ENCODE measurements at regions not wholly inside any gene's neighbourhood (a gene's known extent, or its start where the extent isn't known, plus 50 kb on each side); places are given as distances from the start of the nearest gene placed in this dataset.

DNA sequence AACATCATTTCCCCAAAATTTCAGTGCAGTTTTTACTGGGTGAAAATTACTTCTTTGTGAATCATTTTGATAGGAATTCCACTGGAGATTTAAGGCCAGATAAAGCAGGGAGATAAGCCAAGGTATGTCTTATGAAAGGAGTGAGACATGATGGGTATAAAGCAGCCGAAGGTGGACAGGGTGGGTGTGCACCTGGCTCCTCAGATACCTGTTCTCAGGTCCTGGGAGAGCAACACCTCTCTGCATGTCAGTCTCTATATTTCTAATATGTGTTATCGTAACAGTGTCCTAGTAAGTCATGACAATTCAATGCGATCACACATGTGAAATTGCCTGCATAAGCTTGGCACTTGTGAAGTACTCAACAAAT lies 768.8 kb downstream of the RNF144A start:
- Histone ChIP-seq H3K9me3 (ENCODE audit: low read length) (no peaks in the 10 kb centered on the region), H2AFZ (ENCODE audit: low read depth, low read length) (no peak overlapping the region), H3K9me2 (ENCODE audit: insufficient read depth, low read length) (no peaks in the 10 kb centered on the region), H3K4me3 (ENCODE audit: low read length) (no peak overlapping the region), H3F3A (ENCODE audit: insufficient read depth, low read length, poor library complexity, severe bottlenecking) (no peaks in the 10 kb centered on the region), H3K4me2 (ENCODE audit: low read length) (no peak overlapping the region), H3K27ac (ENCODE audit: low read length) (no peak overlapping the region), H3K36me3 (ENCODE audit: insufficient read depth, low read length) (no peaks in the 10 kb centered on the region), H4K20me1 (ENCODE audit: insufficient read depth) (no peaks in the 10 kb centered on the region), H3K9ac (ENCODE audit: low read length) (no peak overlapping the region), H3K79me2 (replicated peaks; ENCODE audit: insufficient read depth, low read length) (no peaks in the 10 kb centered on the region), H3K27me3 (ENCODE audit: insufficient read depth, low read depth, low read length) (no peaks in the 10 kb centered on the region)
- no peak for TF ChIP-seq TAF1 (IDR thresholded peaks at IDR 0.05; ENCODE audit: low read depth)
- no peak for TF ChIP-seq RAD21 (conservative IDR thresholded peaks at IDR 0.05)
- no peak for TF ChIP-seq MXI1 (conservative IDR thresholded peaks at IDR 0.05; ENCODE audit: poor library complexity, severe bottlenecking)
- TF ChIP-seq SMC3 (conservative IDR thresholded peaks at IDR 0.05; ENCODE audit: poor library complexity), result no peak
- TF ChIP-seq, protein P1, sequence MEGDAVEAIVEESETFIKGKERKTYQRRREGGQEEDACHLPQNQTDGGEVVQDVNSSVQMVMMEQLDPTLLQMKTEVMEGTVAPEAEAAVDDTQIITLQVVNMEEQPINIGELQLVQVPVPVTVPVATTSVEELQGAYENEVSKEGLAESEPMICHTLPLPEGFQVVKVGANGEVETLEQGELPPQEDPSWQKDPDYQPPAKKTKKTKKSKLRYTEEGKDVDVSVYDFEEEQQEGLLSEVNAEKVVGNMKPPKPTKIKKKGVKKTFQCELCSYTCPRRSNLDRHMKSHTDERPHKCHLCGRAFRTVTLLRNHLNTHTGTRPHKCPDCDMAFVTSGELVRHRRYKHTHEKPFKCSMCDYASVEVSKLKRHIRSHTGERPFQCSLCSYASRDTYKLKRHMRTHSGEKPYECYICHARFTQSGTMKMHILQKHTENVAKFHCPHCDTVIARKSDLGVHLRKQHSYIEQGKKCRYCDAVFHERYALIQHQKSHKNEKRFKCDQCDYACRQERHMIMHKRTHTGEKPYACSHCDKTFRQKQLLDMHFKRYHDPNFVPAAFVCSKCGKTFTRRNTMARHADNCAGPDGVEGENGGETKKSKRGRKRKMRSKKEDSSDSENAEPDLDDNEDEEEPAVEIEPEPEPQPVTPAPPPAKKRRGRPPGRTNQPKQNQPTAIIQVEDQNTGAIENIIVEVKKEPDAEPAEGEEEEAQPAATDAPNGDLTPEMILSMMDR (IDR thresholded peaks at IDR 0.05; ENCODE audit: poor library complexity, severe bottlenecking), result no peak
- TF ChIP-seq EP300 (conservative IDR thresholded peaks at IDR 0.05; ENCODE audit: poor library complexity, severe bottlenecking), result no peak
- TF ChIP-seq EZH2 (IDR thresholded peaks at IDR 0.05; ENCODE audit: borderline replicate concordance, insufficient read depth, low read length, poor library complexity, severe bottlenecking), result no peak
- TF ChIP-seq POLR2AphosphoS5 (IDR thresholded peaks at IDR 0.05), result no peak
- TF ChIP-seq, protein P2, sequence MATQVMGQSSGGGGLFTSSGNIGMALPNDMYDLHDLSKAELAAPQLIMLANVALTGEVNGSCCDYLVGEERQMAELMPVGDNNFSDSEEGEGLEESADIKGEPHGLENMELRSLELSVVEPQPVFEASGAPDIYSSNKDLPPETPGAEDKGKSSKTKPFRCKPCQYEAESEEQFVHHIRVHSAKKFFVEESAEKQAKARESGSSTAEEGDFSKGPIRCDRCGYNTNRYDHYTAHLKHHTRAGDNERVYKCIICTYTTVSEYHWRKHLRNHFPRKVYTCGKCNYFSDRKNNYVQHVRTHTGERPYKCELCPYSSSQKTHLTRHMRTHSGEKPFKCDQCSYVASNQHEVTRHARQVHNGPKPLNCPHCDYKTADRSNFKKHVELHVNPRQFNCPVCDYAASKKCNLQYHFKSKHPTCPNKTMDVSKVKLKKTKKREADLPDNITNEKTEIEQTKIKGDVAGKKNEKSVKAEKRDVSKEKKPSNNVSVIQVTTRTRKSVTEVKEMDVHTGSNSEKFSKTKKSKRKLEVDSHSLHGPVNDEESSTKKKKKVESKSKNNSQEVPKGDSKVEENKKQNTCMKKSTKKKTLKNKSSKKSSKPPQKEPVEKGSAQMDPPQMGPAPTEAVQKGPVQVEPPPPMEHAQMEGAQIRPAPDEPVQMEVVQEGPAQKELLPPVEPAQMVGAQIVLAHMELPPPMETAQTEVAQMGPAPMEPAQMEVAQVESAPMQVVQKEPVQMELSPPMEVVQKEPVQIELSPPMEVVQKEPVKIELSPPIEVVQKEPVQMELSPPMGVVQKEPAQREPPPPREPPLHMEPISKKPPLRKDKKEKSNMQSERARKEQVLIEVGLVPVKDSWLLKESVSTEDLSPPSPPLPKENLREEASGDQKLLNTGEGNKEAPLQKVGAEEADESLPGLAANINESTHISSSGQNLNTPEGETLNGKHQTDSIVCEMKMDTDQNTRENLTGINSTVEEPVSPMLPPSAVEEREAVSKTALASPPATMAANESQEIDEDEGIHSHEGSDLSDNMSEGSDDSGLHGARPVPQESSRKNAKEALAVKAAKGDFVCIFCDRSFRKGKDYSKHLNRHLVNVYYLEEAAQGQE (IDR thresholded peaks at IDR 0.05; ENCODE audit: borderline replicate concordance), result no peak

DNA sequence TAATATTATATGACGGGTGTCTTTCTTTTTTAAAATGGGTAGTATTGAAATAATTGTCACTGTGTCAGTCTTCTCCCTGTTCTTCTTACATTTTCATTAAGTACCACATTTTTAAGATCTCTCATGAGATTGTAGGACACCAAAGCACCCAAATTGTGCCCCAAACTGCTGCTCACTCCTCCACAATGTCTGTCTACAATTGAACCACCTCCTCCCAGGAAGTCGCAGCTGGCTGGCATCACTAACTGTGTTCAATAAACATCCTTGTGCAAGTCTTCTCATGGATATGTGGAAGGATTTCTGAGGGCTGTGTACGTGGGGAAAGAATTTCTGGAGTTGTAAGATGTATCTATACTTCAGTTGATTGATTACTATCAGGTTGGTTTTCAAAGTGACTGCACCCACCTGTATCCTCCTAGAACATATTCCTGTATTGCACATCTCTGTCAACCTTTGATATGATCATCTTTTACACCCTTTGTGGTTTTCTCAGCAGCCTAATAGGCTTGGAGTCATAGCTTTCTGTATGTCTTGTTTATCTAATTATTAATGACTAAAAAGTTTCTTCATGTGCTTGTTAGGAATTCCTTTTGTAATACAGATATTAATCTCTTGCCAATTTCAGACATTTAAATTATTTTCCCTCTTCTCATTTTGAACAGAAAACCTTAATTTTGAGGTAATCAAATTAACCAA lies 774.9 kb downstream of the RNF144A start:
- Histone ChIP-seq H3K27ac (ENCODE audit: low read length) (no peak overlapping the region), H3K4me2 (ENCODE audit: low read length) (no peak overlapping the region), H3K4me3 (ENCODE audit: low read length) (no peak overlapping the region), H3K9me3 (ENCODE audit: low read length) (no peaks in the 10 kb centered on the region), H3F3A (ENCODE audit: insufficient read depth, low read length, poor library complexity, severe bottlenecking) (no peaks in the 10 kb centered on the region), H3K36me3 (ENCODE audit: insufficient read depth, low read length) (no peaks in the 10 kb centered on the region), H3K79me2 (replicated peaks; ENCODE audit: insufficient read depth, low read length) (no peaks in the 10 kb centered on the region), H3K9ac (ENCODE audit: low read length) (no peak overlapping the region), H3K27me3 (ENCODE audit: insufficient read depth, low read depth, low read length) (no peaks in the 10 kb centered on the region), H2AFZ (ENCODE audit: low read depth, low read length) (no peak overlapping the region), H3K9me2 (ENCODE audit: insufficient read depth, low read length) (no peaks in the 10 kb centered on the region), H4K20me1 (ENCODE audit: insufficient read depth) (no peaks in the 10 kb centered on the region)
- TF ChIP-seq TAF1 (IDR thresholded peaks at IDR 0.05; ENCODE audit: low read depth) (no peak), SMC3 (conservative IDR thresholded peaks at IDR 0.05; ENCODE audit: poor library complexity) (no peak), POLR2AphosphoS5 (IDR thresholded peaks at IDR 0.05) (no peak), EP300 (conservative IDR thresholded peaks at IDR 0.05; ENCODE audit: poor library complexity, severe bottlenecking) (no peak), MXI1 (conservative IDR thresholded peaks at IDR 0.05; ENCODE audit: poor library complexity, severe bottlenecking) (no peak), EZH2 (IDR thresholded peaks at IDR 0.05; ENCODE audit: borderline replicate concordance, insufficient read depth, low read length, poor library complexity, severe bottlenecking) (no peak), RAD21 (conservative IDR thresholded peaks at IDR 0.05) (no peak)
- TF ChIP-seq, protein P1 (IDR thresholded peaks at IDR 0.05; ENCODE audit: poor library complexity, severe bottlenecking), result no peak
- TF ChIP-seq, protein P2 (IDR thresholded peaks at IDR 0.05; ENCODE audit: borderline replicate concordance), result no peak

Data from neural cell (in vitro differentiated cells).